GM19452 (cell line): ENCODE measurements at regions not wholly inside any gene's neighbourhood (a gene's known extent, or its start where the extent isn't known, plus 50 kb on each side); places are given as distances from the start of the nearest gene placed in this dataset.
"Not testable (repeated sequence)": the region's sequence is repeated elsewhere in the genome, so short reads cannot be mapped to it uniquely, and the experiment has no call there.

ENCODE experiments used
- ATAC-seq: cut with Tn5 transposase; IDR thresholded peaks from one replicate; pipeline ENCODE4 v1.9.1; 2021; ENCODE audit not compliant: unreplicated experiment

DNA sequence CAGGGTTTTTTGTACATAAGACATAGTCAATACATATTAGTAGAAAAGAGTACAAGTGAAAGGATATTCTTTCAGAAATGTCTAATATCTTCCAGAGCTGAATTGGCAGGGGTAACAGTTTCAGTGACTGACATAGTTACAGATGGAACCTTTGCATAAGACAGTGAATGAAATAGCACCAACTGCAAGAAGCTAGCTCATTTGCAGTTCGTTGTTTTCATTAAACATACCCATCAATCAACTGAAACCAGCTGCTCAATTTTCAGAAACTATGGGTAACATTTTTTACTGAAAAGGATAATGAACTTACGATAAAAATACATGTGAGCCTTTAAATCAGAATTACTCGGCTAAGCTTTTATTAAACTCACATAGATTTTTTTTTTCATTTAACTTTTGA is 93.9 kb upstream of the EPHA3 start:
- no peak for ATAC-seq

DNA sequence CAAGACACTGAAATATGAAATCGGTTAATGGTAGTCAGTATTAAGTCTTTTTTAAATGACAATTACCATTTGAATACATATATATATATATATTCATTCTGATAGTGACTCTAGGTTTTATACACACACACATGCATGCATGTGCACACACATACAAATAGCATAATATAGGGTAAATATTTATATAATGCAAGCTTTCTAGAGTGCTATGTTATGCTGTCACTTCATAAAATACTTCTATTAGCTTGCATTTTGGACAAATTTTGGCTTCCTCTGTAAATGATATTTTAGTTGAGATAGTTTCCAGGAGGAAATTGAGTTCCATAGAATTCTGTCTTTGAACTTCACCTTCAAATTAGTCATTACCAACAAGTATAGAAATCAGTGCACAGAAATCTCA is 89.9 kb upstream of the EPHA3 start:
- no peak for ATAC-seq

GRCh38 chr3:89025185-89025584 is 82.2 kb upstream of the EPHA3 start:
- no peak for ATAC-seq

GRCh38 chr3:89032346-89033013 is 74.9 kb upstream of the EPHA3 start:
- ATAC-seq, result no peak

- not testable (repeated sequence) for ATAC-seq
Observed at GRCh38 chr3:89034723-89035122, 72.7 kb upstream of the EPHA3 start.

- ATAC-seq, result no peak
Observed at GRCh38 chr3:89038869-89039268, 68.6 kb upstream of the EPHA3 start.

DNA sequence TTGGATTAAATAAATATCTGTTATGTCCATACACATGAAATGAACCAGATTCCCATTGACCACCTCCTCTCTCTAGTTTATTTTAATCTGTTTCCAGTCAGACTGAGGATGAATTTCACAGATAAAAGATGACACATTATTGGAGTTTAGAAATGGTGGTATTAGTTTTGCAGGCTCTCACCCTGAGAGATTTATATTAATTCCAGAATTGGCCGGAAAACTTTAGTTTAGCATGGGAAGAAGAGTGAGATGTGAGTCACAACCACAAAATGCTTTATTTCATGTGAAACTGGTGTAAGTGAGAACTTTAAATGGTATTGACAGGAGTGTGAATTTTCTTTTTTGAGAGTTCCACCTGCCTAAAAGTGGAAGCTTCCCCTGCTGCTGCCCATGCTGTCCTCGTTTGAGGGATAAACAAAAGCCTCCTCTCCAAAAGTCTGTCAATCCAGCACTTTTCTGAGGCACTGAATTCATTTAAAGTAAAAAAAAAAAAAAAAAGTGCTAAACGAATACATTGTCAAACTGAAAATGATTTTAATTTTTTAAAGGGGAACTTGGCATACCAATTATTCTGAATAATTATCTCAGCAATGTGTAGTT is 65.1 kb upstream of the EPHA3 start:
- no peak for ATAC-seq

GRCh38 chr3:89043406-89043932 is 64.0 kb upstream of the EPHA3 start:
- ATAC-seq, result no peak

DNA sequence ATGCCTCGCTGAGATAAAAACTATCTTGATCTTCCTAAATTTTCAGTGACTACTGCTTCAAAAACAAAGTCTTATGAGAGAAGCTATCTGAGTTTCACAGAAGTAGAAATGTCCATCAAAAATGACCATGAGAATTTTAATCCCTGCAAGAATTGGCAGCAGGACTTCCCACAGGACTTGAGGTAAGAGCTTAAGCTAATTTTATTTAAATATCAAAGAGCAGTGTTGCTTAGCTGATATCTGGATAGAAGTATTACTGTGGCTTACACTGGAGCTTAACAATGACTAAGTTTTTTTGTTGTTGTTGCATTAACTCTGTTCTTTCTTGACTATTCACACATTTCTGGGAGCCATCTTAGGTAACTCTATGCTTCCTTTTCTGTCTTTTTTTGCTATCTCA is 60.8 kb upstream of the EPHA3 start:
- no peak for ATAC-seq

- no peak for ATAC-seq
Observed at GRCh38 chr3:89049119-89049518, 58.3 kb upstream of the EPHA3 start.

GRCh38 chr3:89052386-89052785 is 55.0 kb upstream of the EPHA3 start:
- ATAC-seq, result no peak

GRCh38 chr3:89057398-89057797 is 50.0 kb upstream of the EPHA3 start:
- no peak for ATAC-seq
